VCaP (cell line): ENCODE measurements at regions not wholly inside any gene's neighbourhood (a gene's known extent, or its start where the extent isn't known, plus 50 kb on each side); places are given as distances from the start of the nearest gene placed in this dataset.
"Not testable (repeated sequence)": the region's sequence is repeated elsewhere in the genome, so short reads cannot be mapped to it uniquely, and the experiment has no call there.

Source experiments
- H3K27ac ChIP-seq: fragments of 450-650 bp; 2 replicates; pipeline ENCODE4 v1.5.1; 2017
- TF ChIP-seq, protein P1 (sequence below): fragments of 450-650 bp; conservative IDR thresholded peaks from 2 replicates; pipeline ENCODE4 v1.5.1; 2017; ENCODE audit warnings: mild to moderate bottlenecking, moderate library complexity

DNA sequence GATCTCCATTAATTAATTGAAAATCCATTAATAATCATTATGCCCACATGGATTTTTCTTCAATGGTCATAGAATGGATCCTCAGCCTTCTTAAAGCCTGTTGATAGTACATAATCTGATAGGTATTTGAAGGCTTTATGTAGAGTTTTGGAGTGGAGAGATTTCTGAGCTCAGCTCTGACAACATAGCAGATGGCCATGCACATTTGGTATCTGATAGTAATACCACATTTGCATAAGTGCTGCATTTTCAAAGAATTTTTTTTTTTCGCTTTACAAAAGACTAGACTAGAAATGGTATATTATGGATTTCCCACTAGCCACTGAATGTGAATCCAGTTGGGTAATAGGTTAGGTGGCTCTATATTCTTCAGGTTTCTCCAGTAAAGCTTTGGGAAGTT, 440.6 kb downstream of the FGF13 start:
- TF ChIP-seq, protein P1, sequence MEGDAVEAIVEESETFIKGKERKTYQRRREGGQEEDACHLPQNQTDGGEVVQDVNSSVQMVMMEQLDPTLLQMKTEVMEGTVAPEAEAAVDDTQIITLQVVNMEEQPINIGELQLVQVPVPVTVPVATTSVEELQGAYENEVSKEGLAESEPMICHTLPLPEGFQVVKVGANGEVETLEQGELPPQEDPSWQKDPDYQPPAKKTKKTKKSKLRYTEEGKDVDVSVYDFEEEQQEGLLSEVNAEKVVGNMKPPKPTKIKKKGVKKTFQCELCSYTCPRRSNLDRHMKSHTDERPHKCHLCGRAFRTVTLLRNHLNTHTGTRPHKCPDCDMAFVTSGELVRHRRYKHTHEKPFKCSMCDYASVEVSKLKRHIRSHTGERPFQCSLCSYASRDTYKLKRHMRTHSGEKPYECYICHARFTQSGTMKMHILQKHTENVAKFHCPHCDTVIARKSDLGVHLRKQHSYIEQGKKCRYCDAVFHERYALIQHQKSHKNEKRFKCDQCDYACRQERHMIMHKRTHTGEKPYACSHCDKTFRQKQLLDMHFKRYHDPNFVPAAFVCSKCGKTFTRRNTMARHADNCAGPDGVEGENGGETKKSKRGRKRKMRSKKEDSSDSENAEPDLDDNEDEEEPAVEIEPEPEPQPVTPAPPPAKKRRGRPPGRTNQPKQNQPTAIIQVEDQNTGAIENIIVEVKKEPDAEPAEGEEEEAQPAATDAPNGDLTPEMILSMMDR: no peak

DNA sequence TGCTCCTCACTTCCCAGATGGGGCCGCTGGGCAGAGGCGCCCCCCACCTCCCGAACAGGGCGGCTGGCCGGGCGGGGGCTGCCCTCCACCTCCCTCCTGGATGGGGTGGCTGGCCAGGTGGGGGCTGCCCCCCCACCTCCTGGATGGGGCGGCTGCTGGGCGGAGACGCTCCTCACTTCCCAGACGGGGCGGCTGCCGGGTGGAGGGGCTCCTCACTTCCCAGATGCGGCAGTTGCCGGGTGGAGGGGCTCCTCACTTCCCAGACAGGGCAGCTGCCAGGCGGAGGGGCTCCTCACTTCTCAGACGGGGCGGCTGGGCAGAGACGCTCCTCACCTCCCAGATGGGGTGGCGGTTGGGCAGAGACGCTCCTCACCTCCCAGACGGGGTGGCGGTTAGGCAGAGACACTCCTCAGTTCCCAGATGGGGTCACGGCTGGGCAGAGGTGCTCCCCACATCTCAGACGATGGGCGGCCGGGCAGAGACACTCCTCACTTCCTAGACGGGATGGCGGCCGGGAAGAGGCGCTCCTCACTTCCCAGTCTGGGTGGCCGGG, 428.8 kb downstream of the FGF13 start:
- H3K27ac ChIP-seq: not testable (repeated sequence)

More for the DNA sequence above, 440.6 kb downstream of the FGF13 start:
- no peak overlapping the region for H3K27ac ChIP-seq

DNA sequence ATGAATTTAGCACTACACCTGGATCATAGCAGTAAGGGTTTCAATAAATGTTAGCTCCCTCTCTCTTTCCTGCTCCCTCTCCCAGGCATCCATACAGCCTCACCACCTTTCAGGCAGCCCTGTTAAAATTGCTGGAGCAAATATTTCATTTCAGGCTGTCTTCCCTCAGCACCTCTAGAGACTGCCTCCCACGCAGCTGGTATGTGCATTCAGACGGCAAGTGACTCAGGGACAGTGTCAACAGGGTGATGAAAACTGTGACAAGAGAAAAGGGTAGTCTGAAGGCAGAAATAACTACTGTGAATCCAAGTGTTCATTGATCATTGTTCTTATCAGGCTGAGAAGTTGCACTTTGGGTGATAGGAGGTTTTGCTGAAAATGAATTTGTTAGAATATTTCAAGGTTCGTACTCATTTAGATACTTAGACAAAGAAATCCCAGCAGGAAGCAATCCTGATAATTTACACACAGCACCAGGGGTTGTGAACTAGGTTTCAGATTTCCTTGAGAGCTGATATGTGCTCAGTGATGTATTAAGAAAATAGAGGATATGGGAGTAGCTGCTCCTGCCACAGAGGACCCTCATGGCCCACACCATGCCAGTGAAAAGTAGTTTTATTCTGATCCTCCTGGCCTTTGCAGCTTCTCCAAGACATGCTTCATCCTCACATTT, 424.2 kb downstream of the FGF13 start:
- TF ChIP-seq, protein P1: no peak
- H3K27ac ChIP-seq: no peak overlapping the region

DNA sequence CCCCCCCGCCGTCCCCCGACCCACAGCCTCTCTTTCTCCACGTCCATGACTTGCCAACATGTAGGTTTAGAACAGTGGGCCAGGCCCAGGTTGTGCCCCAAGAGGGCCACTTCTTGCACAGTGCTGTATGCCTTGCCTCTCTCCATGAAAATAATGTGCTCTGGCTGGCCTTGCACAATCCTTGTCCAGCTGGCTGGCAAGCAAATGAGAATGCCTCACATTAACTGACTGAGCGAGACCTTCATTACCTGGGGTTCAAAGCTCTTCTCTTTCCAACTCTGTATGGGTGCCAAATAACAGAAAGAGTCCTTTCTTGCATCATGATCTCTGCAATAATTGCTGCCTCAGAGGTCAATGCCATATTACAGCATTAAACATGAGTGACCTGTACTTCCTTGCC, 416.6 kb downstream of the FGF13 start:
- TF ChIP-seq, protein P1: no peak
- no peak overlapping the region for H3K27ac ChIP-seq

DNA sequence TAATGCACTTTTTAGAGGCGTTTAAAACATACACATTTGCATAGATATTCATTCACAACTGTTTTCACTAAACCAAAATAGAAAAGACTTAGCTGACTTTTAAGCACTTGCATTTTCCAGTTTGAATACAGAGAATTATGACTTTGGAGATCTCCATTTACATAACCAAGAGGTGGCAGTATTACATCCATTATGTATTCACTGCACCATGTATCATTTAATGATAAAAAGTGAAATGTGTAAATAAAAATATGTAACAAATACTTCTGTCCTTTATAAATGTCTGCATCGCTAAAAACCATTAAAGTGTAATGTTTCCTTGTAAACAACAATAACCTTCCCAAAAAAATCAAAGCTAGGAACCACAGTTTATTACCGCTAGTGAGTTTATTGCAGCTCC, 413.2 kb downstream of the FGF13 start:
- TF ChIP-seq, protein P1: peak; percentile 64
- no peak overlapping the region for H3K27ac ChIP-seq

DNA sequence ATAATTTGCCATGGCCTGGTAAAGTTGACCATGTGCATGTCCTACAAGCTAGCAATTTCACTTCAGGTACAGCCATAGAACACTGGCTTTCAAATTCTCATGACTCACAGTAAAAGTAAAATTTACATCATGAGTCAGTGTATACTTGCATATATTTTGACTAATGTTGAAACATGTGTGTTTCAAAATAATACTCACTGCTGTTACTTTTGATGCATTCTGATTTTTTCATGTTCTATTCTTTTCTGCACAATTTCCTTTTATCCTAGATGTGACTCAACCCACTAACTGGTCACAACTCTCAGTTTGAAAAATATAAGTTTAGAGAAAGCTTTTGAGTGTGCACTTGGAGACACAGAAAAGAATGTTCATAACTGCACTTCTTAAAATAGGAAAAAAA, 365.7 kb downstream of the FGF13 start:
- H3K27ac ChIP-seq: no peak overlapping the region
- TF ChIP-seq, protein P1: no peak

DNA sequence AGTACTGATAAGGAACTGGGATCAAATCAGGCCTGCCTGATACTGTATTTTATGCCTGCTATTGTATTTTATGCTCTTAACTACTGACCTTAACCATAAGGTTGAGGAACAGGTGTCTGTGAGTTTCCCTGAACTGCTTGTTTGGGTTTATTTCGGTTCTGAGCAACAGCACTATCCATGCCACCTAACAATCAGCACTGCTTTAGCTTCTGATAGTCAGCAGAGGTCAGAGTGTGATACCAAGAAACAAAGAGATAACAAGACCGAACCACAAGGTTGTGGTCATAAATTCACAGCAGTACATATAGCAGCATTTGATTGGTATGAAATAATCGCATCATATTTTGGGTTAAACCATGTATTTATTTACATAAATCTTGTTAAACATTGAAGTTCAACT, 362.2 kb downstream of the FGF13 start:
- TF ChIP-seq, protein P1: no peak
- no peak overlapping the region for H3K27ac ChIP-seq

DNA sequence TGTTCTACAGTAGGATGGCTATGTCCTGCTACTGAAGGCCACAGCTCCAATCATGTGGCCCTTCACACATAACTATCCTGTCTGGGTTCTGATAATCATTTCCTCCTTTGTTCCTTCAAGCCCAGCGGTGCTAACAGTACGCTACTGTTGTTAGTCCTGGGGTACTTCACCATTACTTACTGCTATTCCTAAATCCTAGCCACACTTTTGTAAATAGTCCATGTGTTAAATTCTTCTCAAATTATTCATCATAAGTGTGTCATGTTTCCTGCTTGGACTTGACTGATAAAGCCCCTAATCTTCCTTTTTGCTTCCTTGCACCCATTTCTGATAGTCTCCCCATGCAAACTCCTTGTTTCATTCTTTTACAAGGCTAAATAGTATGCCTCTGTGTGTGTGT, 332.6 kb downstream of the FGF13 start:
- TF ChIP-seq, protein P1: no peak
- H3K27ac ChIP-seq: no peak overlapping the region
